ENCODE measurements at regions not wholly inside any gene's neighbourhood (a gene's known extent, or its start where the extent isn't known, plus 50 kb on each side); places are given as distances from the start of the nearest gene placed in this dataset.

- intact Hi-C loops (cut with micrococcal nuclease), result no loop called here
- no peak for DNase-seq
Measured at GRCh38 chr16:7998789-7999453, 591.4 kb downstream of the TMEM114 start.

DNA sequence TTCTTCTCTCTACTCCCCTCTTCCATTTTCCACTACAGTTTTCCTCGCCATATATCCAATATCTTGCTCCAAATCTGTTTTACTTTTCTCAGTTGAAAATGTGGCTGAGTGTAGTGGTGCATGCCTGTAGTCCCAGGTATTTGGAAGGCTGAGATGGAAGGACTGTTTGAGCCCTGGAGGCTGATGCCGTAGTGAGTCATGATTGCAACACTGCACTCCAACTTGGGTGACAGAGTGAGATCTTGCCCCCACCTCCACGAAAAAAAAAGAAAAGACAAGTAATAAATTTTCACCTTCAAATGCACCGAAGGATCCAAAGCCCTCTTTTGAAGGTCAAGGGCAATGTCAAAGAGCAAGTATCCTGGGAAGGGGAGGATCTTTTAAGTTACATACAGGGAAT is 592.3 kb downstream of the TMEM114 start:
- no peaks in the 10 kb centered on the region for H3K4me1 Mint-ChIP-seq
- WGBS (ENCODE audit: insufficient coverage), result 74% methylated on average over 4 of the region's 4 CpGs
- Histone ChIP-seq H3K9me3 (ENCODE audit: control insufficient read depth, insufficient read depth, low read length) (no peaks in the 10 kb centered on the region), H3K36me3 (ENCODE audit: control insufficient read depth, insufficient read depth, low read length) (no peaks in the 10 kb centered on the region), H3K4me3 (ENCODE audit: low read length) (no peak overlapping the region), H3K27ac (ENCODE audit: low read length) (no peak overlapping the region), H3K27me3 (ENCODE audit: control insufficient read depth, insufficient read depth, low read length) (no peaks in the 10 kb centered on the region), H3K4me1 (ENCODE audit: control insufficient read depth, insufficient read depth, low read length) (no peaks in the 10 kb centered on the region)
- DNase-seq (no peak), ATAC-seq (no peak)
- TF ChIP-seq, protein P1, sequence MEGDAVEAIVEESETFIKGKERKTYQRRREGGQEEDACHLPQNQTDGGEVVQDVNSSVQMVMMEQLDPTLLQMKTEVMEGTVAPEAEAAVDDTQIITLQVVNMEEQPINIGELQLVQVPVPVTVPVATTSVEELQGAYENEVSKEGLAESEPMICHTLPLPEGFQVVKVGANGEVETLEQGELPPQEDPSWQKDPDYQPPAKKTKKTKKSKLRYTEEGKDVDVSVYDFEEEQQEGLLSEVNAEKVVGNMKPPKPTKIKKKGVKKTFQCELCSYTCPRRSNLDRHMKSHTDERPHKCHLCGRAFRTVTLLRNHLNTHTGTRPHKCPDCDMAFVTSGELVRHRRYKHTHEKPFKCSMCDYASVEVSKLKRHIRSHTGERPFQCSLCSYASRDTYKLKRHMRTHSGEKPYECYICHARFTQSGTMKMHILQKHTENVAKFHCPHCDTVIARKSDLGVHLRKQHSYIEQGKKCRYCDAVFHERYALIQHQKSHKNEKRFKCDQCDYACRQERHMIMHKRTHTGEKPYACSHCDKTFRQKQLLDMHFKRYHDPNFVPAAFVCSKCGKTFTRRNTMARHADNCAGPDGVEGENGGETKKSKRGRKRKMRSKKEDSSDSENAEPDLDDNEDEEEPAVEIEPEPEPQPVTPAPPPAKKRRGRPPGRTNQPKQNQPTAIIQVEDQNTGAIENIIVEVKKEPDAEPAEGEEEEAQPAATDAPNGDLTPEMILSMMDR (IDR thresholded peaks at IDR 0.05), result no peak
- no peaks in the 10 kb centered on the region for H3K27me3 Mint-ChIP-seq (ENCODE audit: low read depth in 2 of 2)
- intact Hi-C loops (cut with micrococcal nuclease), result no loop called here
- H3K9me3 Mint-ChIP-seq, result peaks cover 7 to 22% of the 10 kb centered on the region in 2 donors
- no peak overlapping the region for H3K4me3 Mint-ChIP-seq
- H3K27ac Mint-ChIP-seq, result no peak overlapping the region
- H3K36me3 Mint-ChIP-seq, result peaks cover 12% of the 10 kb centered on the region

More at GRCh38 chr16:7998789-7999453, 591.4 kb downstream of the TMEM114 start:
- H3K27me3 ChIP-seq (ENCODE audit: control insufficient read depth, insufficient read depth, low read length), result no peaks in the 10 kb centered on the region
- H3K27me3 Mint-ChIP-seq (ENCODE audit: low read depth in 2 of 2), result no peaks in the 10 kb centered on the region
- no peak overlapping the region for H3K4me3 ChIP-seq (ENCODE audit: low read length)
- no peak for ATAC-seq
- H3K36me3 ChIP-seq (ENCODE audit: control insufficient read depth, insufficient read depth, low read length), result no peaks in the 10 kb centered on the region
- no peaks in the 10 kb centered on the region for H3K9me3 ChIP-seq (ENCODE audit: control insufficient read depth, insufficient read depth, low read length)
- WGBS (ENCODE audit: insufficient coverage), result 87% methylated on average over 11 of the region's 11 CpGs
- no peaks in the 10 kb centered on the region for H3K4me1 Mint-ChIP-seq
- H3K36me3 Mint-ChIP-seq, result peaks cover 10% of the 10 kb centered on the region
- H3K9me3 Mint-ChIP-seq, result peaks cover 7 to 19% of the 10 kb centered on the region in 2 donors
- H3K27ac Mint-ChIP-seq, result no peak overlapping the region
- no peaks in the 10 kb centered on the region for H3K4me1 ChIP-seq (ENCODE audit: control insufficient read depth, insufficient read depth, low read length)
- no peak overlapping the region for H3K27ac ChIP-seq (ENCODE audit: low read length)
- no peak overlapping the region for H3K4me3 Mint-ChIP-seq
- TF ChIP-seq, protein P1 (IDR thresholded peaks at IDR 0.05), result no peak

DNA sequence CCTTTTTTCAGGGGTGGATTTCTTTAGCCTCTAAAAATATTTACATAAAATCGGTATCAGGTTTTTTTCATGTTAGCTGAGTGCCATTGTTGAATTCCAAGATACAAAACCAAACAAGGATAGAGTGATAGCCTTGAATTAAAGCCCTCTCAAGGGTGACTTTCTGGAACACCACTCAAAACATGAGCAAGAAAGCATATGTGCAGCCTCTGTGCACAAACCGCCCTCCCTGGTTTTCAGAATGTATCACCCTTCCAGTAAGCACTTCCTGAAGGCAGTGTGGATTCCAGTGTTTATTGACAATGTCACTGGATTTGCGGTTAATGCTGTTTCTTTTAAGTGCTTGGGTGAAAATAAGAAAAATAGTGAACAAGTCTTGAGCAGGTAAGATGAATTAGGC is 597.7 kb downstream of the TMEM114 start:
- intact Hi-C loops (cut with micrococcal nuclease), result no loop called here
- no peak overlapping the region for H3K27ac ChIP-seq (ENCODE audit: low read length)
- H3K9me3 ChIP-seq (ENCODE audit: control insufficient read depth, insufficient read depth, low read length), result no peaks in the 10 kb centered on the region
- WGBS (ENCODE audit: insufficient coverage), result 84% methylated on average over 3 of the region's 3 CpGs
- TF ChIP-seq, protein P1 (IDR thresholded peaks at IDR 0.05), result no peak
- H3K36me3 ChIP-seq (ENCODE audit: control insufficient read depth, insufficient read depth, low read length), result no peaks in the 10 kb centered on the region
- no peaks in the 10 kb centered on the region for H3K27me3 ChIP-seq (ENCODE audit: control insufficient read depth, insufficient read depth, low read length)
- Mint-ChIP-seq H3K27ac (no peak overlapping the region), H3K9me3 (peaks cover 8% of the 10 kb centered on the region in 2 donors), H3K4me1 (no peaks in the 10 kb centered on the region), H3K4me3 (no peak overlapping the region), H3K36me3 (peaks cover 6% of the 10 kb centered on the region), H3K27me3 (ENCODE audit: low read depth in 2 of 2) (no peaks in the 10 kb centered on the region)
- DNase-seq, result no peak
- no peak overlapping the region for H3K4me3 ChIP-seq (ENCODE audit: low read length)
- no peak for ATAC-seq
- no peaks in the 10 kb centered on the region for H3K4me1 ChIP-seq (ENCODE audit: control insufficient read depth, insufficient read depth, low read length)

Measured in natural killer cell (primary cell).